HL-60 (cell line): ENCODE measurements at regions not wholly inside any gene's neighbourhood (a gene's known extent, or its start where the extent isn't known, plus 50 kb on each side); places are given as distances from the start of the nearest gene placed in this dataset.

Source experiments
- DNase-seq, 2 experiments: peaks; one replicate each; pipeline ENCODE4 v3.0.0-alpha.2; 2010 to 2020; ENCODE audit warnings: low read depth in 1 of 2, low spot score in 1 of 2
- H3K27ac ChIP-seq: fragments of 250-450 bp; sonication (Bioruptor Pico); replicated peaks from 2 replicates; pipeline ENCODE4 v1.5.1; 2020; ENCODE audit warnings: mild to moderate bottlenecking, moderate library complexity
- H3K27me3 ChIP-seq: fragments of 250-450 bp; sonication (Bioruptor Pico); 2 replicates; pipeline ENCODE4 v1.5.1; 2021; ENCODE audit warnings: mild to moderate bottlenecking, moderate library complexity; ENCODE audit not compliant: insufficient read depth, poor library complexity, severe bottlenecking
- H3K4me3 ChIP-seq: replicated peaks from 2 replicates; pipeline ENCODE4 v1.5.1; 2011; ENCODE audit warnings: mild to moderate bottlenecking, control low read depth, low read length; ENCODE audit not compliant: insufficient read depth
- GABPA ChIP-seq: IDR thresholded peaks from 2 replicates; pipeline ENCODE4 v1.6.1; 2012; ENCODE audit warnings: low read depth
- POLR2AphosphoS5 ChIP-seq: IDR thresholded peaks from 2 replicates; pipeline ENCODE4 v1.6.1; 2012; ENCODE audit warnings: low read depth
- SPI1 ChIP-seq: IDR thresholded peaks from 2 replicates; pipeline ENCODE4 v1.6.1; 2012; ENCODE audit warnings: low read depth, mild to moderate bottlenecking, borderline replicate concordance
- TF ChIP-seq, protein P1 (sequence below): IDR thresholded peaks from one replicate; pipeline ENCODE4 v1.5.1; 2011; ENCODE audit warnings: low read length, control low read depth, inconsistent platforms; ENCODE audit not compliant: insufficient read depth
- TF ChIP-seq, protein P2 (sequence below): IDR thresholded peaks from 2 replicates; pipeline ENCODE4 v1.6.1; 2012; ENCODE audit warnings: low read depth; ENCODE audit not compliant: insufficient replicate concordance

DNA sequence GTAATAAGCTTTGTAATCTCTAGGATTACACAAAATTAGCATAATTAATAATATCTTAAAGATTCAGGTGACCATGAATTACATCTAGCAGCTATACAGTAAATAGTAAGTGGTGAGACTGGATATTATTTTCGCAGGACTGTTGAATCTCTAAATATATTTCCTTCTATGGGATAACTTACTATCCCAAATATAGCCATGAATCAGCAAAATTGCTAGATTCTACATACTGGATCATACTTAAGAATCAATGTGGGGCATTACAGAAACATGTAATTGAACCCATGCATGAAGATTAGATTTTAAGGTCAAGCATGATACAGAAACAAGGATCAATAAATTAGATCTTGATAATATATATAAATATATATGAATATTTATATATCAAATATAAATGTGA, 1203.4 kb downstream of the BRINP3 start:
- Histone ChIP-seq H3K27me3 (no peaks in the 10 kb centered on the region), H3K4me3 (no peak overlapping the region), H3K27ac (no peak overlapping the region)
- DNase-seq: no peak
- no peak for TF ChIP-seq POLR2AphosphoS5
- TF ChIP-seq, protein P1, sequence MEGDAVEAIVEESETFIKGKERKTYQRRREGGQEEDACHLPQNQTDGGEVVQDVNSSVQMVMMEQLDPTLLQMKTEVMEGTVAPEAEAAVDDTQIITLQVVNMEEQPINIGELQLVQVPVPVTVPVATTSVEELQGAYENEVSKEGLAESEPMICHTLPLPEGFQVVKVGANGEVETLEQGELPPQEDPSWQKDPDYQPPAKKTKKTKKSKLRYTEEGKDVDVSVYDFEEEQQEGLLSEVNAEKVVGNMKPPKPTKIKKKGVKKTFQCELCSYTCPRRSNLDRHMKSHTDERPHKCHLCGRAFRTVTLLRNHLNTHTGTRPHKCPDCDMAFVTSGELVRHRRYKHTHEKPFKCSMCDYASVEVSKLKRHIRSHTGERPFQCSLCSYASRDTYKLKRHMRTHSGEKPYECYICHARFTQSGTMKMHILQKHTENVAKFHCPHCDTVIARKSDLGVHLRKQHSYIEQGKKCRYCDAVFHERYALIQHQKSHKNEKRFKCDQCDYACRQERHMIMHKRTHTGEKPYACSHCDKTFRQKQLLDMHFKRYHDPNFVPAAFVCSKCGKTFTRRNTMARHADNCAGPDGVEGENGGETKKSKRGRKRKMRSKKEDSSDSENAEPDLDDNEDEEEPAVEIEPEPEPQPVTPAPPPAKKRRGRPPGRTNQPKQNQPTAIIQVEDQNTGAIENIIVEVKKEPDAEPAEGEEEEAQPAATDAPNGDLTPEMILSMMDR: no peak
- no peak for TF ChIP-seq GABPA
- TF ChIP-seq, protein P2, sequence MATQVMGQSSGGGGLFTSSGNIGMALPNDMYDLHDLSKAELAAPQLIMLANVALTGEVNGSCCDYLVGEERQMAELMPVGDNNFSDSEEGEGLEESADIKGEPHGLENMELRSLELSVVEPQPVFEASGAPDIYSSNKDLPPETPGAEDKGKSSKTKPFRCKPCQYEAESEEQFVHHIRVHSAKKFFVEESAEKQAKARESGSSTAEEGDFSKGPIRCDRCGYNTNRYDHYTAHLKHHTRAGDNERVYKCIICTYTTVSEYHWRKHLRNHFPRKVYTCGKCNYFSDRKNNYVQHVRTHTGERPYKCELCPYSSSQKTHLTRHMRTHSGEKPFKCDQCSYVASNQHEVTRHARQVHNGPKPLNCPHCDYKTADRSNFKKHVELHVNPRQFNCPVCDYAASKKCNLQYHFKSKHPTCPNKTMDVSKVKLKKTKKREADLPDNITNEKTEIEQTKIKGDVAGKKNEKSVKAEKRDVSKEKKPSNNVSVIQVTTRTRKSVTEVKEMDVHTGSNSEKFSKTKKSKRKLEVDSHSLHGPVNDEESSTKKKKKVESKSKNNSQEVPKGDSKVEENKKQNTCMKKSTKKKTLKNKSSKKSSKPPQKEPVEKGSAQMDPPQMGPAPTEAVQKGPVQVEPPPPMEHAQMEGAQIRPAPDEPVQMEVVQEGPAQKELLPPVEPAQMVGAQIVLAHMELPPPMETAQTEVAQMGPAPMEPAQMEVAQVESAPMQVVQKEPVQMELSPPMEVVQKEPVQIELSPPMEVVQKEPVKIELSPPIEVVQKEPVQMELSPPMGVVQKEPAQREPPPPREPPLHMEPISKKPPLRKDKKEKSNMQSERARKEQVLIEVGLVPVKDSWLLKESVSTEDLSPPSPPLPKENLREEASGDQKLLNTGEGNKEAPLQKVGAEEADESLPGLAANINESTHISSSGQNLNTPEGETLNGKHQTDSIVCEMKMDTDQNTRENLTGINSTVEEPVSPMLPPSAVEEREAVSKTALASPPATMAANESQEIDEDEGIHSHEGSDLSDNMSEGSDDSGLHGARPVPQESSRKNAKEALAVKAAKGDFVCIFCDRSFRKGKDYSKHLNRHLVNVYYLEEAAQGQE: no peak
- no peak for TF ChIP-seq SPI1

DNA sequence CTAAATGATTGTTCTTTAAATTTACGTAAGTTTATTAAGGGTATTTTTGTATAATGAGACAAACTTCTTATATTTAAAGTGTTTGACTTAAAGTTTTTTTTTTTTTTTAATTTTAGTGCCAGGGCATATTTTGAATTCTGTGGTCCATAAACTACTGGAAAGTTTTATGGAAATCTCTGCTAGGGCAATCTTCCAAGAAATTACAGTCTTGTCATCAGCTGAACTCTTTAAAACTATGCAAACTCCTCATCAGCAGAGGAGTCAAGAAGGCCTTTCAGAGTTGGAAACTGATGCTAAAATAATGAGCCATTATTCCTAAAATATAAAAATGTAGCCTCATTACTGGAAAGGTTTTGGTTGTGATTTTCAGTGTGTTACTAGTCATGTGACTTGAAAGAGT, 1201.9 kb downstream of the BRINP3 start:
- TF ChIP-seq, protein P1: no peak
- no peak for TF ChIP-seq POLR2AphosphoS5
- TF ChIP-seq, protein P2: no peak
- no peak for TF ChIP-seq GABPA
- TF ChIP-seq SPI1: no peak
- DNase-seq: no peak

DNA sequence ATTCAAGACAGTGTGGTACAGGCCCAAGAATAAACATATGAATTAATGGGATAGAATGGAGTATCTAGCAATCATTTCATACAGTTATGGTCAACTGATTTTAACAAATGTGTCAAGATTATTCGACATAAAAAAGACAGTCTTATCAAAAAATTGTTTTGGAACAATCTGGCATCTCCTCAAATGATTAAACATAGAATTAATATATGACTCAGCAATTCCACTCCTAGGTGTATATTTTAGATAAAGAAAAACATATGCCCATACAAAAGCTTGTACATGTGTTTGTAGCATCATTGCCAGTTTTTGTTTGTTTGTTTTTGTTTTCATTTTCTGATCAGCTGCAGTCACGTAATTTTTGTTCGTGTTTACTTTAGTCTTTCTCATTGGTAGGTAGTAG, 1188.3 kb downstream of the BRINP3 start:
- TF ChIP-seq GABPA: no peak
- TF ChIP-seq, protein P2: no peak
- no peak for TF ChIP-seq SPI1
- no peak for TF ChIP-seq POLR2AphosphoS5
- TF ChIP-seq, protein P1: no peak
- Histone ChIP-seq H3K27ac (no peak overlapping the region), H3K27me3 (no peaks in the 10 kb centered on the region), H3K4me3 (no peak overlapping the region)
- DNase-seq: no peak

More for the DNA sequence above, 1201.9 kb downstream of the BRINP3 start:
- Histone ChIP-seq H3K27ac (no peak overlapping the region), H3K4me3 (no peak overlapping the region), H3K27me3 (no peaks in the 10 kb centered on the region)
